Glomerular visceral epithelial cell (primary cell): ENCODE measurements at regions not wholly inside any gene's neighbourhood (a gene's known extent, or its start where the extent isn't known, plus 50 kb on each side); places are given as distances from the start of the nearest gene placed in this dataset.
"Not testable (repeated sequence)": the region's sequence is repeated elsewhere in the genome, so short reads cannot be mapped to it uniquely, and the experiment has no call there.

Source experiments
- DNase-seq: peaks from one replicate; pipeline ENCODE4 v3.0.0-alpha.2; 2016; ENCODE audit errors: extremely low spot score

DNA sequence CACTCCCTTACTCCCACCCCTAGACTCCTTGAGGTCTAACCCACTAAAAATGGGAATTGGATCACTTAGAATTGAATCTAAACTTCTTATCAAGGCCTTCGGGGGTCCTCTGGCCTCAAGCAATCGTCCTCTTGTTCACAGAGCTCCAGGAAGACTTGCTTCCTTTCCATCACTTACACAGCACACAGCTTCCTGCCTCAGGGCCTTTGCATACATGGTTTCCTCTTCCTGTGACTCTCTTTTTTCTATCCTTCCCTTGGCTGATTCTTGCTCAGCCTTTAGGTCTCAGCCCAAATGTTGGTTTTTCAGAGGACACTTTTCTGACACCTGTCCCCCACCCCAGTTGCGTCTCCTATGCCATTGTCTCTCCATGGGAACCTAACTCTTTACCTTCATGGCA lies 50.0 kb upstream of the ALDH1B1 start:
- DNase-seq, result no peak

DNA sequence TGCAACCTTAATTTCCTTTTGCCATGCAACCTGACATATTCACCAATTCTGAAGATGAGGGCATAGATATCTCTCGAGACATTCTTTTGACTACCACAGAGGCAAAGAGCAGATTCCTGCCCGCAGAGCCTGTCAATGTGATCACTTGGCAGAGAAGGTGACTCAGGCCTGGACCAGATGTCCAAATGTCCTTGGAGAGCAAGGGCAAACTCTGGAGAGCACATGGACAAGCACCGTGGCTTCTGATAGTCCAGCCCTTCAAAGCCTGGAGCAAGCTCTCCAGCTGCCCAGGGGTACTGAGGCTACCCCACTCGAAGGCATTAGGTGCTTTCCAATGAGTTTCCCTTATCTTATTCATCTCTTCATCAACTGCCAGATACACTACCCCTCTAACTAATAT lies 50.4 kb upstream of the ALDH1B1 start:
- no peak for DNase-seq

DNA sequence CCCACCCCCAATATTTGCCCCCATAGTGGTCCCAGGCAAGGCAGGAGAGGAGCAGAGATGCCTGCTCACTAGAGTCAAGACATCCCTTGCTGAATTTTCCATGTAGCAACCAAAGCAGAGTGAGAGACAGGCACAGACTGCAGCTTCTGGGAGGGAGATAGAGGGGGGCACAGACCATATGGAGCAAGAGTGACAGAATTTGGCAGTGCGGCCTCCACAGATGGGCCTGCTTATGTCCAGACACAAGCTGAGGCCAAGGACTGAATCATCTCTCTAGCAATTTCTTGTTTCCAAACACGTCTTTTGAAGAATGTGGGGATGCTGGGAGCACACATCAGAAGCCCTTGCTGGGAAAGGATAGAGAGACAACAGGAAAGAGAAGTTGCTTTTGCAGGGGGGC lies 53.0 kb upstream of the ALDH1B1 start:
- DNase-seq, result no peak

DNA sequence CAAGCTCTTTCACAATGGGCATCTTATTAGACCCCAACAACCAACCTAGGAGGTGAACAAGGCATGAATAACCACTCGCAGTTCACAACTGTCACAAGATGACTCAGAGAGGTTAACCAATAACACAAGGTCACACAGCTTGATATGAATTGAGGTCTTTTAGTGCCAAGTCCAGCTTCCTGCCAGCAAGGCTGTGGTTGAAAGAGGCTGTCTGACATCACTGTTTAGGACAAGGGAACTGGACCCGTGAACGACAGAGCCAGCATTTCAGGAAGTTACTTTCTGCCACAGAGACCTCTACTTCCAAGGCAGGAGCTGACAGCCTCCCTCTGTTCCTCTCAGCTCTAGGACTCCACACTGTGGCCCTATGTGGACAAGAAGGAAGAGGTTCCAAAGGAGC lies 53.4 kb upstream of the ALDH1B1 start:
- DNase-seq, result peak; percentile 82

DNA sequence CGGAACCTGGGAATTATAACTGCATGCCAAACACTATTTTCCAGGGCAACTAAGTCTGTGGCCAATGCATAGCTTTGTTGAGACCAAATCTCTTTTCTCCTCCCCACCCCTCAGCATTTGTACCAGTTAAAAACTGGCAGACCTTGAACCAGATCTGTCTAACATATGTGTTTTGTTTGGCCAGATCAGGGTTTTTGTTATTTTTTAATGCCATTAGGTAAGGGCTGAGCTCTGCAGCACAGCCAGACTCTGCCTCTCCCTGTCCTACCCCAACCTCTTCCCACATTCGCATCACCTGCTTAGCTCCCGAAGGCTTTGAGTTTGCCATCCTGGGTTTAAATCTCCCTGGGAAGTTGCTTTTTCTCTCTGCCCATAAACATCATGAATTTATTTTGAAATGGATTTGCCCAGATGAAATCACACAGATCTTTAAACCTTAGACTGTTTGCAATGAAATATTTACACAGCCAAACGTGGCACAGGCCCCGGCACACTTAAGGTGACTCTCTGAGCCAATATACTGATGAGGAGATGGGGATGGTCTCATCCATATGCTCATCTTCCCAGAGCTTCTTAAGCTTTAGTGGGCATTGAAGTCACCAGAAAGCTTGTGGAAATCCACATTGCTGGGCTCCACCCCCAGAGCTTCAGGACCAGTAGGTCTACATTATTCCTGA lies 54.0 kb upstream of the ALDH1B1 start:
- DNase-seq, result no peak

DNA sequence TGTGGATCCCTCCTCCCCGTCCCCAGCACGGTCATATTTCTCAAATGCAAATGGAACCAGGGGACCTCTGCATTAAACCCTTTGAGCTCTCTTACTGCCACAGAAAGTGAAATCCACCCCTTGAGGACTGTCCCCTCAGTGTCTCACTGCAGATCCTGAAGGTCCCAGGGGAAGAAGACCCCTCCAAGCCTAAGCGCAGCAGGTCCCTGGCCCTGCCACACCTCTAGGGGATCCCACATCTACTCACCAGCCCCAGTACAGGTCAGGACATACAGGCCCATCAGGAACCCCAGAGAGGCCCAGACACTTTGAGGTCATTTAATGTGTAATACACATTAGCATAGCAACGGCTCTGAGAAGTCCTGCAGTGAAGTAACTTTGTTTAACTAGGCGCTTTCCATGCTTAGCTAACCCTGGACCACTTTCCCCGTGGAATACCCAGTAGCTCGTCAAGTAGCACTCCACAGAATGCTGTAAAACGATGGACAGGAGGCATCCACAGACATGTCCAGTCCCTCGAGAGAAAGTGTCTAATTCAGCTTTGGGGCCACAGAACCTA lies 54.7 kb upstream of the ALDH1B1 start:
- no peak for DNase-seq

DNA sequence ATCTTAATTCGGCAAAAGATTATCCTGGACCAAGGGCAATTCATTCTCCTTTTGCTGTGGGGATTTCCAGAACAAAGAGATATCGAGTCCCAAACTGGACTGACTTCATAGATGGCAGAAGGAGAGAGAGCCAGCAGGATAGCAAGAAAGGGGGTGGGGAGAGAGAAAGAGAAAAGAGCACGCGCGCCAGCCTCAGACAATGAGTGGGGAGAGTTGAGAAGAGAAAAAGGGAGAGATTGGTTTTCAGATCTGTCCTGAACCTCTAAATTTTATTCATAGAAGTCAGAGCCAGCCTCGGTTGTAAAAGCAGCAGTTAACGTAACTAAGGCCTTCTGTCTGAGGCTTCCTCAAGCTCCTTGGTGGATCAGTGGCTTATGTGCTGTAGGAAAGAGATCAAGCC lies 55.3 kb upstream of the ALDH1B1 start:
- DNase-seq, result no peak

DNA sequence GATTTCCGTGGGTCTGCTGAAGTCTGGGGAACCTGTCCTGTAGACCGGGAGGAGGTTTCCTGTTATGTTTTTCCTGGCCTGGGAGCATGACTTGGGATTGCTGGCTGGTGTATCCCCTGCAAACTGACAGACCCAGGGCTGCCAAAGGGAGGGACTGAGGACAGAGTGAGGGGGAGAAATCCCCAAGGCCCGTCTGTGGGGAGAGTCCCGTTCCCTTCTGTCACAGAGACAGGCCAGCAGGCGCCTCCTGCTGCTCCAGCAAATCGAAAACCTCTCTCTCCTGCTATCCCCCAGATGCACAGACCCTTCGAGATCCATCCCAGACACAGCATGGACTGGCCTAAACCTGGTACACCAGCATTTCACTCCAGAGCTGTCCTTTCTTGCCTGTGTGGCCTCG lies 56.2 kb upstream of the ALDH1B1 start:
- DNase-seq, result no peak

DNA sequence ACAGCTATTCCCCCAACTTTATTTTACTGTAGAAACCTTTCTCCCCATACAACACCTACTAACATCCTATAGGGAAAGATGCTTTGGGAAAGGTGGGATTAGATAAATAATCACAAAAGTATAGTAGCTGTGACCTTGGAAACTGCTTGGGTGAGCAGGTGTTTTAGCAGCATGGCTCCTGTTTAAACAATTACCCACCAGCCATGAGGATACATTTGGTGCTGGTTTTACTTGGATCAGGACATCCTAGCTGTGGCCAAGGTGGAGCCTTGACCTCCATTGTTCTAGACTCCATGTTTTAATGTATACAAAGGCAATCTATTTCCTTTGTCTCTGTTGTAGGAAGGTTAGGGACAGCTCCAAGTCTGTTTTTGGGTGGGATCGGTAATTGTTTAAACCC lies 56.8 kb upstream of the ALDH1B1 start:
- no peak for DNase-seq

DNA sequence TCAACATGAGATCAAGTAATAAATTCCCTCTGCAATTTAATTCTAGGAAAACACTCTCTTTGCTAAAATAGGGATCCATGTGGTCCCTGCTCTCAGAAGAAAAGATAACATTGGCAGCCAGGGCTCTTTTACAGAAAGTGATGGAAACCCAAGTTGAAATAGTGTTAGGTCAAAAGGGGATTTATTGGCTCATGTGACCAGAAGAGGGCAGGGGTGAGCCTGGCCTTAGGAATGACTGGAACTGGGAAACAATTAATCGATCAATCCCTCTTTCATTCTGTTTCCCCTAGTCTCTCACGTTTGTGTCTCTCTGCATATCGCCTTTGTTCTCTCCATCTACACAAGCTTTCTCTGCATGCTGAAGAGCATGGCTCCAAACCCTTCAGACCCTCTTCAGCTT lies 58.3 kb upstream of the ALDH1B1 start:
- DNase-seq, result no peak

DNA sequence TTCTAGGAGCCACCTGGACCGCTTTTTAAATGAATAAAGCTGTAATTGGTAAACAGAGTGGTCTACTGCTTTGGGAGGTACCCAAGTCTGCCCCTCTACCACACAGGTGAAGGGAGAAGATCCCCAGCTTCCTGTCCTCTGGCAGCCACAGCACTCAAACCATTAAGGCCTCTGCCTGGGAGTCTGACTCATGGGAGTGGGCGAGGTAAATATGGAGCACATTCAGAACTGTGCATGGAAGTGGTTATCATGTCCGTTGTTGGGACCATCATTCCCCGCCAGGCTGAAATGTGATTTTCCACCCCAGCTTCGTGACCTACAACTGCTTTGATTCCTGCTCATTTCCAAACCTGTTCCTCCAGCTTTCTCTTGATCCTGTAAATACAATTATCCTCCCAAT lies 59.5 kb upstream of the ALDH1B1 start:
- no peak for DNase-seq

DNA sequence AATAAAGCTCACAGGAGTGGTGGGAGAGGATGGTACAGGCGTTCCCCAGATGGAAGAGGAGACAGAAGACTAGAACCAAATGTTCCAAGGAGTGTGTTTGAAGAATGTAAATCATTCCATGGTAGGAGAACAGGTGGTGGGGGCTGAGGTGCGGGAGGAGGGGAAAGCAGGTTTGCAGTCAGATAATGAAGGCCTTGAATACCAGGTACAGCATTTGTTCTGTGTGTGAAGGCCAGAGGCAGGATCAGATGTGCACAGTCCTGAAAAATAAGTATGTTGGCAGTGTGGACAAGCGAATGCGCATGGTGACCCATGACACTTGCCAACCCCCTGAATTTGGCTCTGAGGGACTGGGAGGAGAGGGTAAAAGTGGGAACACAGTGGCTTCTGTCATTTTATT lies 59.9 kb upstream of the ALDH1B1 start:
- no peak for DNase-seq

DNA sequence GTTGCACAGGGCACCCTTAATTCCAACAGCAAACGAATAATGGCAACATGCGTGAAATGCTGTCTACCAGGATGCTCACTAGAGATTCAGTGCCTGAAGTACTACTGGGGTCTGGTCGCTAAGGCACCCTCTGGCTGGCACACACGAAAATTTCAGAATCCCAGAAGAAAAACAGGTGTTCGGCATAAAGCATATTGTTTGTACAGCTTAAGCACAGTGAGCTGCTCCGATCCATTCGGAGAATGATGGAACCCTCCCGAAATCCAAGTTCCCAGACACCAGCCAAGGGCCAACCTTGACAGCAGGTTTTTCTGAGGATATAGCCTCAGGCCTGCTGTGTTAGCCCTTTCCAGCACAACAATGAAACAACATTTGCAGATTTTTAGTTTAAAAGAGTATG lies 61.4 kb upstream of the ALDH1B1 start:
- DNase-seq, result no peak

DNA sequence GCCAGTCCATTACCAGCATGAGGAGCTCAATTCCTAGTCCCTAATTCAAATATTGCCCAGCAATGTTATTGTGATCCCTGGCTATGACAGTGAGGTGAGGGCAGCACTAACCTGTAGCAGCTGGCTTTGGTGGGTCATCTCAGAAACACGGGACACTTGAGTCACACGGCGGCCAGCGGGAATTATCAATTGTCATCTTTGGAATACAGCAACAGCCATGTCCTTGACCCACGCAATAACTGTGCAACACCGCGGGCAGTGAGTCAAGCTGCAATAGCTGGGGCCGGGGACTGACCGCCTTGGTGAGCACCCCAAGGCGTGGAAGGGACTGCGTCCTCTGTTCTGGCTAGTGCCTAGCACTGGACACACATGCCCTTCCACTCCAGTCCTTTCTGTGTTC lies 62.5 kb upstream of the ALDH1B1 start:
- no peak for DNase-seq

DNA sequence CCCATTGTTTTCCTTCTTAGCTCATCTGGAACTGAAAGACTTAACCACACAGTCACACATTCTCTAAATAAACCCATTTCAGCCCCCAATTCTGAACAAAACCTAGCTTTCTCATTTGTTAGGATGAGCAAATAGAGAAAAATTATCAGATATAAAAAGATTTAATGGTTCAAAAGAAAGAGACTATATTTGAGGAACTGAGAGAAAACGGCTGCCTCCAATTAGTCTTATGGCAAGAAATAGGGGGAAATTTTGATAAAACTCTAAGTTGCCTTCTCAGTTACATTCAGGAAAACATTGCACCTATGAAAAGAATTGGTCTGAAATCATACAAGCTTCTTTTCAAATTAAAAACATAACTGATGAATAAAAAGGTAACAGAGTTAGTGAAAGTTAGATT lies 63.7 kb upstream of the ALDH1B1 start:
- DNase-seq, result no peak

DNA sequence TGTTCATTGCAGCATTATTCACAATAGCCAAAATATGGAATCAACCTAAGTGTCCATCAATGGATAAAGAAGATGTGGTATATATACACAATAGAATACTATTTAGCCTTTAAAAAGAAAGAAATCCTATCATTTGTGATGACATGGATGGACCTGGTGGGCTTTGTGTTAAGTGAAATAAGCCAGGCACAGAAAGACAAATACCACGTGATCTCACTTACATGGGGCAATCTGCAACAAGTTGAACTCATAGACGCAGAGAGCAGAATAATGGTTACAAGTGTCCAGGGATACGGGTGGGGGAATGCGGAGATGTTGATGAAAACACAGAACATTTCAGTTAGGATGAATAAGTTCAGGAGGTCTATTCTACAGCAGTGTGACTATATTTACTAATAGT lies 66.4 kb upstream of the ALDH1B1 start:
- DNase-seq, result no peak

DNA sequence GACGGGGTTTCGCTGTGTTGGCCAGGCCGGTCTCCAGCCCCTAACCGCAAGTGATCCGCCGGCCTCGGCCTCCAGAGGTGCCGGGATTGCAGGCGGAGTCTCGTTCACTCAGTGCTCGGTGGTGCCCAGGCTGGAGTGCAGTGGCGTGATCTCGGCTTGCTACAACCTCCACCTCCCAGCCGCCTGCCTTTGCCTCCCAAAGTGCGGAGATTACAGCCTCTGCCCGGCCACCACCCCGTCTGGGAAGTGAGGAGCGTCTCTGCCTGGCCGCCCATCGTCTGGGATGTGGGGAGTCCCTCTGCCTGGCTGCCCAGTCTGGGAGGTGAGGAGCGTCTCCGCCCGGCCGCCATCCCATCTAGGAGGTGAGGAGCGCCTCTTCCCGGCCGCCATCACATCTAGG lies 68.3 kb upstream of the ALDH1B1 start:
- DNase-seq, result not testable (repeated sequence)

DNA sequence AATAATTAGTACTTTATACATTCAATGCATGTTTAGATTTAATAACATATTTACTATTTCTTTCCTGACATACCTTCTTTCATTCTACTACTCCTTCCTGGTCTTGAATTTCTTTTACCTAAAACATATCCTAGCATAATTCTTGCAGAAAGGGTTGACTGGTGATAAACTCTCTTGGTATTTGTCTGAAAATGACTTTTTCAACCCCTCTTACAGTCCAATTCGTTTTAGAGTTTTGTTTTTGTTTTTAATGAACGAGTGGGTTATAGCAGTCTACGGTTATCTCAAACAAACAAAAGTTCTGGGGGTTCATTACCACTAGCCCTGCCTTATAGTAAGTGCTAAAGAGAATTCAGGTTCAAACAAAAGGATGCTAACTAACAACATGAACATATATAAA lies 69.6 kb upstream of the ALDH1B1 start:
- no peak for DNase-seq

DNA sequence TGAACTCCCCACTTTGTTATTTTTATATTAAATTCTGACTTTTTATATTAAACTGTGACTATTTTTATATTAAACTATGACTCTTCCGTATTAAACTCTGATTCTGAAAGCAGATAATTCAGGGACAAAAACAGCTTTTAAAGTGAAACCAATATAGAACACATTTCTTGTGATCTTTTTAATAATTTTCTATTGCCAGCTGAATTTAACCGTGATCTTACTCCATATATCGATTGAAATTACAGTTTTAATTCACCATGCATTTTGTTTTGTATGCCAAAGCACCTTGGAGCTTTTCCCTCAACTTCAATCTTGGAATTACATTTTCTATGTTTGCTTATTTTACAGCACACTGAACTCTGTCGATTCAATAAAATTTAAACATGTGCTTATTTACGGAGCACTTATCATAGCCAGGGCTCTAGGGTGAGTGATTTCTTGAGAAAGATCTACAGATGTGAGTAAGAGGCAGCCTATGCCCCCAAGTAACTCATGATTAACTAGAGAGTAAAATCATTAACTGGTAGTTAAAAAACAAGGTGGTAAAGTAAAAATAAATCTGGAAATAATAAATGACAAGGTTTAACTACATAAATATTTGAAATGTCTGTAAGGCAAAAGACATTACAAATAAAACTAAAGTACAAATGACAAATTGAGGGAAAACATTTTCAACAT lies 72.9 kb upstream of the ALDH1B1 start:
- DNase-seq, result peak; percentile 22

DNA sequence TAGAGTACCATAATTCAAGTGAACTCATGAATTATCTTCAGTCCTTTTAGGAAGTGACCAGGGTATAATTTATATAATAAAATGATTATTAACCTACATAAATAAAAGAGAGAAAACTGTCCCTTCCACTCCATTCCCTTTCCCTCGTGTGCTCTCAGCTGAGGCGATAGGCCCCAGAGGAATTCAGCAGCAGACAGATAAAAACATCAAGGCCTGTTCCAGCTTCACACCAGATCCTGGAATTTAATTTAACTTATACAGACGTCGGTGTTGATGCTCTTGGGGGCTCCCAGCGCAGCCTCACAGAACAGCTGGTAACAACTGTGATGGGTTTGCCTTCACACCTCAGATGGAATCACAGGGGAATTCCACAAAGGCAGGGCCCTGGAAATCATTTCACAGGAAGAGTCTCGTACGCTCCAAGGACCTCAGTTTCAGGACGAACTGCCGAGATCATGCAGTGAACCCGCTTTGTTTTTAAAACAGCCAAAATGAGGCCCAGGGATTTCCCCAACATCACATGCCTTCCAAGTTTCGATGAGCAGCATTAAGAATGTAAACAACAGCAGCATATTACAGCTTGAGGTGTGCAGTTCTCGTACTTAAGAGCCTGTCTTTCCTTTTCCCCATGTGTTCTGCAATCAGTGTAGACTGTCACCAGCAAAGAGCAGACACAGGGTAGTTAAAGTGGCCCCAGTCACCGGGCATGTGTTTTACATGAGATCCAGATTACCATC lies 73.6 kb upstream of the ALDH1B1 start:
- DNase-seq, result peak; percentile 81

DNA sequence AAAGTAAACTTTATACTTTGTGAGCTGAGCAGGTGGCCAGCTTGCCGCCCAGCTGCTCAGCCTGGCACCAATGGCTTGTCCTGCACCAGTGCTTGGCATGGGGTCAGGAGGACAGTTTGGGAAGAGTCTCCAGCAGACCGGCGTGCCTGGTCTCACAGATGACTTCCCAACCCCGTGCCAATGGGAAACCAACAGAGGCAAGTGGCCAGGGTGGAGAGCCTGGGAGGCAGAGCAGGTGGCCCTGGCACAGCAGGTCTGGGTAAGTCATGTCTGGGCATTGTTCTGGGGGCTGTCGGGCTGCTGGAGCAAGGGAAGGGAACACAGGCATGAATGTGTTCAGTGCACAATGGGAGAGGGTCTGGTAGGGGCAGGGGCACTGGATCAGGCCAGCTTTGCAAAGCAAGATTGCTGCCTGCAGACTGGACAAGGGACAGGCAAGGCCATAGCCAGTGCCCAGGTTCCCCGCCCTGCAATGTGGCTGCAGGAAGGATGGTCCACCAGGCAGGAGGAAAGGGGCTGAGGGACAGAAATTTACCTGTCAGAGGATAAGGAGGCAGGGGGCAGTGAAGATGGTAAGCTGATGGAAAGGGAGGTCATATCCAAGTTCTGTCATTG lies 76.2 kb upstream of the ALDH1B1 start:
- DNase-seq, result no peak

DNA sequence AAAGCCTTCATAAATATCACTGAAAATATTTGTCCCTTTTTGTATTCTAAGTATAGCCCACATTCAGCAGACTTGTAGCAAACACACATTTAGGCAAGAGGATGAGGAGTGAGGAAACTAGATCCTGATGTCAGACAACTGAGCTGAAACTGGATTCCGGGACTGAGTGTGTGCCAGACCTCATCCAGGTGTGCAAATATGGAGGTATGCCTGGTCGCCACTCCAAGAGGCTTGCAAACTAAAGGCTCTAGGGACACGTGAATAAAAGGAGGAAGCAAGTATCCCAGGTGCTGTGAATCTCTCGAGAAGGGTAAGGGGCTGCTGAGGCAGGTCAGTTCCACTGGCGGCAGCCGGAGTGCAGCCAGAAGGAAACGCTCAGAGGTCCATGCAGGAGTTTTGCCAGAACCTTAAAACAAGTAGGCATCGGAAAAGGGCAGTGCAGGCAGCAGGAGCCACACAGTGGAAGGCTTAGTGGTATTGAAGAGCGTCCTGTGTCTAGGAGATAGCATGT lies 77.4 kb upstream of the ALDH1B1 start:
- DNase-seq, result no peak
